AG09309 (cell line): ENCODE measurements at regions not wholly inside any gene's neighbourhood (a gene's known extent, or its start where the extent isn't known, plus 50 kb on each side); places are given as distances from the start of the nearest gene placed in this dataset.
"Not testable (repeated sequence)": the region's sequence is repeated elsewhere in the genome, so short reads cannot be mapped to it uniquely, and the experiment has no call there.

Source experiments
- DNase-seq: peaks from one replicate; pipeline ENCODE4 v3.0.0-alpha.2; 2010; ENCODE audit warnings: low read depth
- H3K4me3 ChIP-seq: 2 replicates; pipeline ENCODE4 v1.5.1; 2011; ENCODE audit warnings: mild to moderate bottlenecking, low read depth, low read length, moderate library complexity; ENCODE audit not compliant: control insufficient read depth
- TF ChIP-seq, protein P1 (sequence below): IDR thresholded peaks from 2 replicates; pipeline ENCODE4 v1.5.1; 2011; ENCODE audit warnings: mild to moderate bottlenecking, low read depth, low read length, inconsistent platforms; ENCODE audit not compliant: insufficient read depth, control insufficient read depth; ENCODE audit errors: missing control alignments

DNA sequence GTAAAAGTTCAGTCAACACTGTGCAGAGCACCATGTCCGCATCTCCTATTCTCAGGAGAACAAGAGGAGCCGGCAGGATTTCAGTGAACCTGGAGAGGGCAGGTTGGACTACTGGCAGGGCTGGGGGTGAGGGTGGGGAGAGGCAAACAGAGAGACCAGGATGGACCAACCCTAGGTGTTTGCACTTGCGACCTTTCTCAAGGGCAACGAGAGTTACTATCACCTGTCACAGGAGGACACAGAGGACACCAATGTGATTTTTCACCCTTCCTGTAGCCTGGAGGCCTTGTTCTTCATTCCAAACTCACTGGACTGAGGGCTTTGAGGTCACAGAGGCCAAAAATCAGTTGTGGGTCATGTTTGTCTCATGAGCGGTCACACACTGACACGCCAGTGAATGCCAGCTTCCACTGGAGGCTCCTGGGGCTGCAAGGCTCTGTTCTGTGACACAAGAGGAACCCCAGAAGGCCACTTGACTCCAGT lies 89.5 kb downstream of the CPN2 start:
- no peak overlapping the region for H3K4me3 ChIP-seq
- TF ChIP-seq, protein P1, sequence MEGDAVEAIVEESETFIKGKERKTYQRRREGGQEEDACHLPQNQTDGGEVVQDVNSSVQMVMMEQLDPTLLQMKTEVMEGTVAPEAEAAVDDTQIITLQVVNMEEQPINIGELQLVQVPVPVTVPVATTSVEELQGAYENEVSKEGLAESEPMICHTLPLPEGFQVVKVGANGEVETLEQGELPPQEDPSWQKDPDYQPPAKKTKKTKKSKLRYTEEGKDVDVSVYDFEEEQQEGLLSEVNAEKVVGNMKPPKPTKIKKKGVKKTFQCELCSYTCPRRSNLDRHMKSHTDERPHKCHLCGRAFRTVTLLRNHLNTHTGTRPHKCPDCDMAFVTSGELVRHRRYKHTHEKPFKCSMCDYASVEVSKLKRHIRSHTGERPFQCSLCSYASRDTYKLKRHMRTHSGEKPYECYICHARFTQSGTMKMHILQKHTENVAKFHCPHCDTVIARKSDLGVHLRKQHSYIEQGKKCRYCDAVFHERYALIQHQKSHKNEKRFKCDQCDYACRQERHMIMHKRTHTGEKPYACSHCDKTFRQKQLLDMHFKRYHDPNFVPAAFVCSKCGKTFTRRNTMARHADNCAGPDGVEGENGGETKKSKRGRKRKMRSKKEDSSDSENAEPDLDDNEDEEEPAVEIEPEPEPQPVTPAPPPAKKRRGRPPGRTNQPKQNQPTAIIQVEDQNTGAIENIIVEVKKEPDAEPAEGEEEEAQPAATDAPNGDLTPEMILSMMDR: no peak
- DNase-seq: no peak

DNA sequence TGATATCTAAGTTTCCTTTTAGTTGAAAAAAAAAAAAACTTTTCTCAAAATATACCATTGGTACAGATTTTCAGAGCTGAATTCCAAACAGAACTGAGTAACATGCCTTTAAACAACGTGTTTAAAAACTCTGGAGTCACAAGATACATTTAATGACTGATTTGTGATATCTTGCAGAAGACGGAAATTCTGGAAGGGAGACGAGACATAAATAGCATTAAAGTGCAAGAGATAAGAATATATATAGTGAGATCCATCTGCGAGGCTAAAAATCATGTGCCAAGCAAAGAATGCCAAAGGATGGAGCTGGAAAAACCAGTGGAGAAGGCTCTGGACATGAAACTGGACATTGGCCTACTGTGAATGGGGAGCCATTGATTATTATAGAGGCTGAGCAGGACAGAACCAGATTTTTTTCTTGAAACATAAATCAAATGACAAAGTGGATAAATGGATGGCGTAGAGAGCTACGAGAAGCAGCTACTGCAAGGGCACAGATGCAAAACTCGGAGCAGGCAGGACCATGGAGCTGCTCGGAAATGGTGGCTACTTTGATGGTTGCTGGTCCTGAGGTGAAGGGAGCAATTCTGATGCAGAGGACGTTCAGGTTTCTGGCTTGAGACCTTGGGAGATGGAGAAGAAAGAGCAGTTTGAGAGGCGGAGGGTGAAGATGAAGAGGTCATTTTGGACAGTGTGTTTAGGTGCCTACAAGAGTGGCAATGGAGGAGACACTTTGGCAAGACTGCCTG lies 88.8 kb downstream of the CPN2 start:
- TF ChIP-seq, protein P1: no peak
- DNase-seq: no peak
- H3K4me3 ChIP-seq: no peak overlapping the region

DNA sequence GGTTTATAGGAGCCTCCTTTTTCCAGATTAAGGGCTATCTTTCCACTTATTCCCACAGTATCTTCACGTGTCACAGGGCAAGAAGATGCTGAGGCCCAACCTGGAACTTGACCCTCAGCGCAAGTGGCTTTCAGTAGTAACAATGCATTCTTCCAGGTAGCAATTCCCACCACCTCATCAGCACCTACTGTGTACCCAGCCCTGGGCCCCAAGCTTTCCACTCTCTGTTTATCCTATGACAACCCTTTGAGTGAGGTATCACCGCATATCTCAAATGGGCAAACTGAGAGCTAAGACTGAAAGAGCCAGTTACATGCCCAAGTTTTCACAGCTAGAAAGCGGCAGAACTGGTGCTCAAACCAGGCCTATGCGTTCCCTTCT lies 88.2 kb downstream of the CPN2 start:
- no peak for DNase-seq

DNA sequence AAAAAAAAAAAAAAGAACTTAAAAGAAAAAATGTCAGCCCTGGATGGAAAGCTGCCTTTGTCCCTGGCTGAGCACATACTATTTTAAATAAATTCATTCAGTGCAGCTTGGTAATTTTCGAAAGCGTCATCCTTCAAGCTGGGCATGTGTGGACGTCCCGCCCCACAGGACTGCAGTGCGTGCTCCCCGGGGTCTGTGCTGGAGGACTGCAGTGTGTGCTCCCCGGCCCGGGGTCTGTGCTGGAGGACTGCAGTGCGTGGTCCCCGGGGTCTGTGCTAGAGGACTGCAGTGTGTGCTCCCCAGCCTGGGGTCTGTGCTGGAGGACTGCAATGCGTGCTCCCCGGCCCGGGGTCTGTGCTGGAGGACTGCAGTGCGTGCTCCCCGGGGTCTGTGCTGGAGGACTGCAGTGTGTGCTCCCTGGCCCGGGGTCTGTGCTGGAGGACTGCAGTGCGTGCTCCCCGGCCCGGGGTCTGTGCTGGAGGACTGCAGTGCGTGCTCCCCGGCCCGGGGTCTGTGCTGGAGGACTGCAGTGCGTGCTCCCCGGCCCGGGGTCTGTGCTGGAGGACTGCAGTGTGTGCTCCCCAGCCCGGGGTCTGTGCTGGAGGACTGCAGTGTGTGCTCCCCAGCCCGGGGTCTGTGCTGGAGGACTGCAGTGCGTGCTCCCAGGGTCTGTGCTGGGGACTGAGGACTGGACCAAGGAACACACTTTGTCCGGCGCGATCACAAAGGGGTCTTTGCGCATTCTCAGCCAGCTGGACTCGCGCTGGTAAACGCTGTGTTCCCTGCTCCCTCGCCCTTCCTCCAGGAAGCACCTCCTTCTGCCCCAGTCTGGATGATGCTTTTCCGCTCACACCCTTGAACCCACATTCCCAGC lies 86.3 kb downstream of the CPN2 start:
- DNase-seq: not testable (repeated sequence)
- peak overlapping the region; percentile 17 for H3K4me3 ChIP-seq

More for the DNA sequence above, 88.2 kb downstream of the CPN2 start:
- TF ChIP-seq, protein P1: no peak
- H3K4me3 ChIP-seq: no peak overlapping the region

DNA sequence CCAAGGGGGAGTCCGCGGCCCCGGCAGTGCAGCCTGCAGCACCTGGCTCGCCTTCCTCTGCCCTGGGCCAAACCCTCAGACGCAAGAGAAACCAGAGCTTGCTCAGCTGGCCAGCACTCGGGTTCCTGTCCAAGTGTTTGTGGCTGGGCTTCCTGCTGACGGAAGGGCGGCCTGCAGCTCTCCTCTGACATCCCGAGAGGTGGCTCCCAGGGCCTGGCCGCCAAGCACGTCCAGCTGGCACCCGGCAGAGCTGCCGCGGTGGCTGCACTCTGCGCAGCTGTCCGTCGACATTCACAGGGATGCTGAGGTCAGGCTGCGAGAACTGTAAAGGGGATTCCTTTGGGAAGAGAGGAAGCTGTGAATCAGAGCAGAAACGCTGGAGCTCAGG lies 85.6 kb downstream of the CPN2 start:
- TF ChIP-seq, protein P1: no peak
- H3K4me3 ChIP-seq: peak overlapping the region; percentile 17
- DNase-seq: peak; percentile 62

DNA sequence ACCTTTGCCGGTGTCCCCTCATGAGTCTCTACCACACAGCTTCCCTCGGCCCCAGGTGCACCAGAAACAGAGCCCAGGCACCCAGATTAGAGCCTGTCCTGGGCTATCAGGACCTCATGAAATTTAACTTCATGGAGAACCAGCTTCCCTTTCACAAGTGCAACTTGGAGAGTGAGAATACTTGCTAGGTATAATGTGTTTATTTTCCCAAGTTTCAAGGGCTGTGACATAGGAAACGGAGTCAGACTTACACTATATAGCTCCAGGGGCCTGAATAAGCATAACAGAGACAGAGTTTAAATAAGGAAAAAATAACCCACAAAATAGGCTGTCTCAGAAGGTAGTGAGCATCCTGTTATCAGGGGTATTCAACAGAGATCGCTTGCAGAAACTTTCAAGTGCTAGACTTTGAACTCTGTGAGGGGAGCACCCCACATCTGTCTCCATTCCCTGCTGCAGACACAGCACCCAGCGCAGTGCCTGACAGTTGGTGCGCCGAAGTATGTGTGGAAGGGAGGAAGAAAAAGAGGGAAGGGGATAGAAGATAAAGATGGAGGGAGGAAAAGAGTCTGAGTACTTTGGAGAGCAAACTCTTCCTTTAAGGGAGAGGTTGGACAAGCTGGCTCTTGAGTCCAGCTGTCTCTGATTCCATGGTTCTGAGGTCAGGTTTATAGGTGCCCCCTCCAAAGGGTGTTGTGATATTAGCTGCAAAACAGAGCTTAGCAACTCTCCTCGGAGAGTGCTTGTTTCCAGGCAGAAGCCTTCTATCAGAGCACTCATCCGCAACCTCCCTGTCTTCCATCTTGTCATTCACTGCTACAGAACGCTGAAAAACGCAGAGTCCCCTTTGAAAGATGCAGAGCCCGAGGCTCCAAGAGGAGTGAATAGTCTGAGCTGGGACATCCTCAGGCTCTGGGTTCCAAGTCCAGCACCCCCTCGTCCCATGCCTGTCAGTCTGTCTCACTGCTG lies 84.8 kb downstream of the CPN2 start:
- DNase-seq: no peak
- TF ChIP-seq, protein P1: no peak
- H3K4me3 ChIP-seq: no peak overlapping the region
